ENCODE measurements at regions not wholly inside any gene's neighbourhood (a gene's known extent, or its start where the extent isn't known, plus 50 kb on each side); places are given as distances from the start of the nearest gene placed in this dataset.

GRCh38 chr18:43422518-43422917 lies 145.2 kb upstream of the SYT4 start:
- no peak for DNase-seq
- Histone ChIP-seq H3K4me3 (no peak overlapping the region), H3K4me1 (no peaks in the 10 kb centered on the region), H3K9me3 (no peaks in the 10 kb centered on the region), H3K9ac (ENCODE audit: low read depth in 2 of 2, low read length in 2 of 2) (no peak overlapping the region), H3K36me3 (no peaks in the 10 kb centered on the region), H3K27me3 (no peaks in the 10 kb centered on the region), H3K27ac (no peak overlapping the region)
- intact Hi-C loops (cut with DNase I): no loop called here
- TF ChIP-seq, protein P1, sequence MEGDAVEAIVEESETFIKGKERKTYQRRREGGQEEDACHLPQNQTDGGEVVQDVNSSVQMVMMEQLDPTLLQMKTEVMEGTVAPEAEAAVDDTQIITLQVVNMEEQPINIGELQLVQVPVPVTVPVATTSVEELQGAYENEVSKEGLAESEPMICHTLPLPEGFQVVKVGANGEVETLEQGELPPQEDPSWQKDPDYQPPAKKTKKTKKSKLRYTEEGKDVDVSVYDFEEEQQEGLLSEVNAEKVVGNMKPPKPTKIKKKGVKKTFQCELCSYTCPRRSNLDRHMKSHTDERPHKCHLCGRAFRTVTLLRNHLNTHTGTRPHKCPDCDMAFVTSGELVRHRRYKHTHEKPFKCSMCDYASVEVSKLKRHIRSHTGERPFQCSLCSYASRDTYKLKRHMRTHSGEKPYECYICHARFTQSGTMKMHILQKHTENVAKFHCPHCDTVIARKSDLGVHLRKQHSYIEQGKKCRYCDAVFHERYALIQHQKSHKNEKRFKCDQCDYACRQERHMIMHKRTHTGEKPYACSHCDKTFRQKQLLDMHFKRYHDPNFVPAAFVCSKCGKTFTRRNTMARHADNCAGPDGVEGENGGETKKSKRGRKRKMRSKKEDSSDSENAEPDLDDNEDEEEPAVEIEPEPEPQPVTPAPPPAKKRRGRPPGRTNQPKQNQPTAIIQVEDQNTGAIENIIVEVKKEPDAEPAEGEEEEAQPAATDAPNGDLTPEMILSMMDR (IDR thresholded peaks at IDR 0.05): no peak

- no peak overlapping the region for H3K4me3 ChIP-seq
- intact Hi-C loops (cut with DNase I): no loop called here
- H3K4me1 ChIP-seq: no peaks in the 10 kb centered on the region
- DNase-seq: no peak
- no peak overlapping the region for H3K9ac ChIP-seq (ENCODE audit: low read depth in 2 of 2, low read length in 2 of 2)
- no peak overlapping the region for H3K27ac ChIP-seq
- no peaks in the 10 kb centered on the region for H3K27me3 ChIP-seq
- TF ChIP-seq, protein P1 (IDR thresholded peaks at IDR 0.05): no peak
- no peaks in the 10 kb centered on the region for H3K36me3 ChIP-seq
- no peaks in the 10 kb centered on the region for H3K9me3 ChIP-seq
These were observed 158.6 kb upstream of the SYT4 start for GRCh38 chr18:43435851-43436250.

GRCh38 chr18:43442131-43442530 lies 164.8 kb upstream of the SYT4 start:
- H3K9ac ChIP-seq (ENCODE audit: low read depth in 2 of 2, low read length in 2 of 2): no peak overlapping the region
- H3K9me3 ChIP-seq: no peaks in the 10 kb centered on the region
- intact Hi-C loops (cut with DNase I): no loop called here
- no peaks in the 10 kb centered on the region for H3K36me3 ChIP-seq
- DNase-seq: no peak
- H3K4me3 ChIP-seq: no peak overlapping the region
- no peak overlapping the region for H3K27ac ChIP-seq
- TF ChIP-seq, protein P1 (IDR thresholded peaks at IDR 0.05): no peak
- no peaks in the 10 kb centered on the region for H3K27me3 ChIP-seq
- H3K4me1 ChIP-seq: no peaks in the 10 kb centered on the region

GRCh38 chr18:43442571-43442970 lies 165.3 kb upstream of the SYT4 start:
- no peak overlapping the region for H3K9ac ChIP-seq (ENCODE audit: low read depth in 2 of 2, low read length in 2 of 2)
- H3K27ac ChIP-seq: no peak overlapping the region
- H3K4me1 ChIP-seq: no peaks in the 10 kb centered on the region
- intact Hi-C loops (cut with DNase I): no loop called here
- H3K4me3 ChIP-seq: no peak overlapping the region
- H3K36me3 ChIP-seq: no peaks in the 10 kb centered on the region
- no peaks in the 10 kb centered on the region for H3K27me3 ChIP-seq
- DNase-seq: no peak
- H3K9me3 ChIP-seq: no peaks in the 10 kb centered on the region
- TF ChIP-seq, protein P1 (IDR thresholded peaks at IDR 0.05): no peak

DNA sequence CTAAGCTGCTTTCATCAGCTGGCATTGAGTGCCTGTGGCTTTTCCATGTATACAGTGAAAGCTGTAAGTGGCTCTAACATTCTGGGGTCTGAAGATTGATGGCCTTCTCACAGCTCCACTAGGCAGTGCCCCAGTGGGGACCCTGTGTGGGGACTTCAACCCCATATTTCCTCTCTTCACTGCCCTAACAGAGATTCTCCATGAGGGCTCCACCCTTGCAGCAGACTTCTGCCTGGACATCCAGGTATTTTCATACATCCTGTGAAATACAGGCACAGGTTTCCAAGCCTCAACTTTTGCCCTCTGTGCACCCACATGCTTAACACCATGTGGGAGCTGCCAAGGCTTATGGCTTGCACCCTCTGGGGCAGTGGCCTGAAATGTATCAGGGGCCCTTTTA lies 188.2 kb upstream of the SYT4 start:
- Histone ChIP-seq H3K27me3 (no peaks in the 10 kb centered on the region), H3K27ac (no peak overlapping the region), H3K4me1 (no peaks in the 10 kb centered on the region), H3K4me3 (no peak overlapping the region), H3K9ac (ENCODE audit: low read depth in 2 of 2, low read length in 2 of 2) (no peak overlapping the region), H3K9me3 (no peaks in the 10 kb centered on the region), H3K36me3 (no peaks in the 10 kb centered on the region)
- TF ChIP-seq, protein P1 (IDR thresholded peaks at IDR 0.05): no peak
- no peak for DNase-seq
- intact Hi-C loops (cut with DNase I): no loop called here

DNA sequence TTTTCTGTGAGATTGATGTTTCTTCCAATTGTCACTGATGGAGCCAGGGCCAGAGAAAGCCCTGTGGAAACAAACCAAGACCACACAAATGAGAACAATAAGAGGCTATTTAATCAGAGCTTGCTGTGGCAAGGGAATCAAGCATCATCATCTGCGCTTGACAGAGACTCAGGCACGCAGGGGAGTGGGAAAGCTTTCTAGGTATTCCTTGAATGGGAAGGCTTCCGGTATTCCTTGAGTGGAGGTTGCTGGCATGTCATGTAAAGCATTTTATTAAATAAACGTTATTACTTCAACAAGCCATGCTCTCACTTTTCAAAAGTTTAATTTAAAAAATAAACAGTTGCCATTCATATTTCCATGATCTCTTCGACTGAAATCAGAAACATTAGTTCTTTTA lies 194.6 kb upstream of the SYT4 start:
- Histone ChIP-seq H3K9ac (ENCODE audit: low read depth in 2 of 2, low read length in 2 of 2) (no peak overlapping the region), H3K27me3 (no peaks in the 10 kb centered on the region), H3K9me3 (no peaks in the 10 kb centered on the region), H3K27ac (no peak overlapping the region), H3K4me1 (no peaks in the 10 kb centered on the region), H3K36me3 (no peaks in the 10 kb centered on the region), H3K4me3 (no peak overlapping the region)
- no peak for DNase-seq
- TF ChIP-seq, protein P1 (IDR thresholded peaks at IDR 0.05): no peak
- intact Hi-C loops (cut with DNase I): no loop called here
